ENCODE measurements at regions not wholly inside any gene's neighbourhood (a gene's known extent, or its start where the extent isn't known, plus 50 kb on each side); places are given as distances from the start of the nearest gene placed in this dataset.

DNA sequence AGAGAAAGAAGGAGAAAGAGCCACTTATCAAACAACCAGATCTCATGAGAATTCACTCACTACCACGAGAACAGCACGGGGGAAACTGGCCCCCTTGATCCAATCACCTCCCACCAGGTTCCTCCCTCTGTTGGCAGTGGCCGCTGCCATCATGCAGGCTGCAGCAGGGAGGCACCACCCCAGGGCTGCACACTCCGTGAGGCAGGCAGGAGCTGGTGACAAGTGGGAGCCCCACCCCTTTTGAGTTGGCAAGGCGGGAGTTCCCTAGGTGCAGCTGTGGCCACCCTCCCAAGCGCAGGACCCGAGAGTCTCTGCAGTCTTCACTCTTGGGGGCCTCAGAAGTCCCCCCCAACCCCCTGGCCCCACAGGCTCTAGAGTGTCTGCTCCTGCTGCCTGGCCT is 83.9 kb upstream of the GJB5 start:
- DNase-seq (ENCODE audit: insufficient read length, low spot score) (no peak), FAIRE-seq (no peak)
- TF ChIP-seq, protein P1, sequence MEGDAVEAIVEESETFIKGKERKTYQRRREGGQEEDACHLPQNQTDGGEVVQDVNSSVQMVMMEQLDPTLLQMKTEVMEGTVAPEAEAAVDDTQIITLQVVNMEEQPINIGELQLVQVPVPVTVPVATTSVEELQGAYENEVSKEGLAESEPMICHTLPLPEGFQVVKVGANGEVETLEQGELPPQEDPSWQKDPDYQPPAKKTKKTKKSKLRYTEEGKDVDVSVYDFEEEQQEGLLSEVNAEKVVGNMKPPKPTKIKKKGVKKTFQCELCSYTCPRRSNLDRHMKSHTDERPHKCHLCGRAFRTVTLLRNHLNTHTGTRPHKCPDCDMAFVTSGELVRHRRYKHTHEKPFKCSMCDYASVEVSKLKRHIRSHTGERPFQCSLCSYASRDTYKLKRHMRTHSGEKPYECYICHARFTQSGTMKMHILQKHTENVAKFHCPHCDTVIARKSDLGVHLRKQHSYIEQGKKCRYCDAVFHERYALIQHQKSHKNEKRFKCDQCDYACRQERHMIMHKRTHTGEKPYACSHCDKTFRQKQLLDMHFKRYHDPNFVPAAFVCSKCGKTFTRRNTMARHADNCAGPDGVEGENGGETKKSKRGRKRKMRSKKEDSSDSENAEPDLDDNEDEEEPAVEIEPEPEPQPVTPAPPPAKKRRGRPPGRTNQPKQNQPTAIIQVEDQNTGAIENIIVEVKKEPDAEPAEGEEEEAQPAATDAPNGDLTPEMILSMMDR (IDR thresholded peaks at IDR 0.05; ENCODE audit: insufficient read depth, missing control alignments): no peak

DNA sequence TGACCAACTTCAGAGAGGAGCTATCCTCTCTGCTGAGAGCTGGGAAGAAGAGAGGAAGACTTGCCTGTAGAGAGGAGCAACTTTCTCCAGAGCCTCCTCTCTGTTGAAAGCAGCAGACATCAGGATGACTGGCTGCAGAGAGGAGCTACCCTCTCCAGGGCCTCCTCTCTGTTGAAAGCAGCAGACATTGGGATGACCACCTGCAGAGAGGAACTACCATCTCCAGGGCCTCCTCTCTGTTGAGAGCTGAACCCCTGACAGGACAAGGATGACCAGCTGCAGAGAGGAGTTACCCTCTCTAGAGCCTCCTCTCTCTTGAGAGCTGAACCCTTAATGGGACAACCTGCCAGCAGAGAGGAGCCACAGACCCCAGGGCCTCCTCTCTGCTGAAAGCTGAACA is 83.0 kb upstream of the GJB5 start:
- FAIRE-seq: no peak
- TF ChIP-seq, protein P1 (IDR thresholded peaks at IDR 0.05; ENCODE audit: insufficient read depth, missing control alignments): no peak

DNA sequence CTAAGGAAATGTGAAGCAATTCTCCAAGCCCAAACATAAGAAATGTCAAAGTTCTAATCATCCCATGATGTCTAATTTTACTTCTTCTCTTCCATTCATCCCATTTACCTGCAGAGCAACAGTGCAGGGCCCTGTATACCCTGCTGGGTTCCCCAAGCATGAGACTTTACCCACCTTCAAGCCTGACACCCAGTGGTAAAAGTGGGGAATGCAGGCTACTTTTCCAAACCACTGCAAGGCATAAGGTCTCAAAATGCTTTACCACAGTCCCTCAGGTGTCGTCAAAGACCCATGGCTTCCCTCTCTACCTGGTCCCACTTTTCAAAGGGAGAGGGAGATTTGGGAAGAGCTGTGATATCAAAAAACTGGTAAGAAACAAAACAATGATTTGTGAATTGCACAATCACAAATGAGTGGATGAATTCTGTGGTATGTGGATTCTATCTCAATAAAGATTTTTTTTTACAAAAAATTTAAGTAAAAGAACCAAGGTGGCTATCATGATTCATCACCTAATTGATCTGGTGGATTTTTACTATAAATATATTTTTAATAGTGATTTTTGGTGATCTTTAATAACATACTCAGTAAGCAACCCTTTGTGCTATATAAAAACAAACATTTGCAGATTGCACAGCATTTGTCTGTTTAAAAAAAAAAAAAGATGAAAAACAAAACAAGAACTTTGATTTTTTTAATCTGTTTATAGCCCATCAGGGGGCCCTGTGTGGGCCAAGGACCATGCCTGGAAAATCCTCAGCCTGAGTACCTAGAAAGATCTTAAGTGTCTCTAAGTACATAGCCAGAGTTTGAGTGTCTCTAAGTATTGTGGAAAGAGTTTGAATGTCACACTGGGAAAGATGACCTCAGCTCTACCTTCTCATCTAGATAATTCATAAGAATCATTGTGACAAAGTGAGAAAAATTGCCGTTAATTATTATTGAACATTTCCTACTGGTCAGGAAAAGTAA is 73.1 kb upstream of the GJB5 start:
- TF ChIP-seq, protein P1 (IDR thresholded peaks at IDR 0.05; ENCODE audit: insufficient read depth, missing control alignments): peak; percentile 63
- DNase-seq (ENCODE audit: insufficient read length, low spot score): no peak
- FAIRE-seq: no peak

More for the DNA sequence above, 83.0 kb upstream of the GJB5 start:
- no peak for DNase-seq (ENCODE audit: insufficient read length, low spot score)

DNA sequence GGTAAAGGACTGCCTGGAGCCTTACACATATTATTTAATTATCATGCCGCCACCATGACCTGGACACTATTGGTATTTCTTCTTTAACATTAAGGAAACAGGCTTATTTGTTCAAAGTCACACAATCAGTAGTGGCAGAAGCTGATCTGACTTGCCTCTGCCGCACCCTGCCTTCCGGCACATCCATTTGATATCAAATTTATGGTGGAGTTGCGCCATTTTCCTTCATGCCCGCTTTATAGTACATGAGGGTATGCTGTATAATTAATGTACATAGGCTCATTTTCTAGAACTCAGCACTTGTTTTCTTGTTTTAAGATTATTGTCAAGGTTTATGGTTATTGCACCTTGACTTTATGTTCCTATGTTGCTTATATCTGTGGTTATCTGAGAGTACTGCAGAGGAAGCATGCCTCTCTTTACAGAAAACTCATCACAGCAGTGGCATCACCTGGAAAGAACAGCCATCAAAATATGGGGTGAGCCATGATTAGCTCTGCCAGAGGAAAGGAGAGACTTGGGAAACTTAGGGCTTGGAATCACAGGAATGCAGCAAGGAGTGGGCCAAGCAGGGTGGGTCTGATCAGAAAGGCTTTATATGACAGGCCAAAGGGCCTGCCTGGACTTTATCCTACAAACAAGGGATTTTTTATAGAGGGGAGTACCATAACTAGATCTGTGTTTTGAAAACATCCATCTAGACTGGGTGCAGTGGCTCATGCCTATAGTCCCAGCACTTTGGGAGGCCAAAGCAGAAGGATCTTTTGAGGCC is 72.2 kb upstream of the GJB5 start:
- TF ChIP-seq, protein P1 (IDR thresholded peaks at IDR 0.05; ENCODE audit: insufficient read depth, missing control alignments): no peak

DNA sequence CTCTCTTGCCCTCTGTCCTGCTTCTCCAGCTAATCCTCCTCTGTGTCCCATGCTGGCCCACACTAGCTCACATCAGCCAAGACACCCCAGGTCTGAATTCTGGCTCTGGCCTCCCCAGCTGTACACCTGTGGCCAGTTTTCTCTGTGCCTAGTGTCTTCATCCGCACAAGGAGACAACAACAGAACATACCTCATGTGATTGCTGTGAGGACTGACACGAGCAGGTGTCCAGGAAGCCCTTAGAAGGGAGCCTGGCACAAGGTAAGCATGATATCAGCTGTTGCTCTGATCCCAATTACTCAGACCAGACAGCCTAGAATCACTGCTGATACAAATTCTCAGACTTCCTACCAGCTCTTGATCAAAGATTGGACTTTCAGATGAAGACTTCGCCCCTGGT is 71.2 kb upstream of the GJB5 start:
- DNase-seq (ENCODE audit: insufficient read length, low spot score): no peak
- TF ChIP-seq, protein P1 (IDR thresholded peaks at IDR 0.05; ENCODE audit: insufficient read depth, missing control alignments): no peak
- no peak for FAIRE-seq

More for the DNA sequence above, 72.2 kb upstream of the GJB5 start:
- no peak for DNase-seq (ENCODE audit: insufficient read length, low spot score)
- FAIRE-seq: no peak

DNA sequence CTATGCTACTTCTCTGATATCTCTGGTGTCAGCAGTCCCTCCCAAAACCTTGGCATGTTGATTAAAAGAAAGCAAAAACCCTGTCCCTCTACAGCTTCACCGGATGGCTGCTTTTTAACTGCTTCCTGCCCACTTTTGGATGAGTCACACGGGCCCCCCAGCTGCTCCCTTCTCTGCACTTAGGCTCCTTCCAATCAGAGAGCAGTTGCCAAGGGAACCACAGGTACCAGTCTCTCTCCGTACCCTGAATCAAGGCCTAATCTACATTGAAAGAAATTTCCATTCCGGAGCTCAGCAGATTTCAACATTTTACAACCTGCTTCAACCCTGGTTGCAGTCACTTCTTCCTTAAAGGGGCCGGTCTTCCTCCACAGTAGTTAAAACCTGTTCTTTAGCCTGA is 70.6 kb upstream of the GJB5 start:
- TF ChIP-seq, protein P1 (IDR thresholded peaks at IDR 0.05; ENCODE audit: insufficient read depth, missing control alignments): no peak
- DNase-seq (ENCODE audit: insufficient read length, low spot score) (no peak), FAIRE-seq (no peak)
